HepG2 (cell line): ENCODE measurements at regions not wholly inside any gene's neighbourhood (a gene's known extent, or its start where the extent isn't known, plus 50 kb on each side); places are given as distances from the start of the nearest gene placed in this dataset.

ENCODE experiments used
- BRF2 ChIP-seq: sonication (generic); formaldehyde crosslinking; IDR thresholded peaks from 2 replicates; pipeline ENCODE4 v1.8.1; 2022; ENCODE audit warnings: mild to moderate bottlenecking, missing genetic modification reagents
- EZH2 ChIP-seq: conservative IDR thresholded peaks from 2 replicates; pipeline ENCODE4 v1.6.1; 2012; ENCODE audit warnings: mild to moderate bottlenecking, low read depth, low read length, moderate library complexity
- HMGXB4 ChIP-seq, 2 experiments: sonication (generic) in 1 of 2; formaldehyde crosslinking in 1 of 2; IDR thresholded peaks; 2 replicates each; pipeline versions ENCODE4 v1.4.0 to v1.6.1; 2018 to 2020; ENCODE audit warnings: missing genetic modification reagents in 2 of 2, borderline replicate concordance in 1 of 2, low read depth in 1 of 2, mild to moderate bottlenecking in 1 of 2, missing biosample characterization in 1 of 2
- NR2C2 ChIP-seq: sonication (generic); formaldehyde crosslinking; IDR thresholded peaks from 2 replicates; pipeline ENCODE4 v1.4.0; 2020; ENCODE audit warnings: missing genetic modification reagents, mild to moderate bottlenecking, moderate library complexity, borderline replicate concordance
- RAD21 ChIP-seq: fragments of 450-650 bp; formaldehyde crosslinking; IDR thresholded peaks from 2 replicates; pipeline ENCODE4 v1.5.0; 2020; ENCODE audit warnings: mild to moderate bottlenecking
- ZNF331 ChIP-seq: sonication (generic); formaldehyde crosslinking; IDR thresholded peaks from 2 replicates; pipeline ENCODE4 v1.4.0; 2020; ENCODE audit warnings: missing genetic modification reagents

- TF ChIP-seq NR2C2 (CRISPR knock-in tag) (no peak), HMGXB4 (CRISPR knock-in tag; IDR thresholded peaks at IDR 0.05; ENCODE audit: borderline replicate concordance in 1 of 2, low read depth in 1 of 2) (no peak), BRF2 (no peak), EZH2 (no peak), ZNF331 (CRISPR knock-in tag) (no peak), RAD21 (no peak)
Measured at GRCh38 chr22:42189761-42190160, 59.2 kb upstream of the CYP2D6 start.
